ENCODE measurements at regions not wholly inside any gene's neighbourhood (a gene's known extent, or its start where the extent isn't known, plus 50 kb on each side); places are given as distances from the start of the nearest gene placed in this dataset.

DNA sequence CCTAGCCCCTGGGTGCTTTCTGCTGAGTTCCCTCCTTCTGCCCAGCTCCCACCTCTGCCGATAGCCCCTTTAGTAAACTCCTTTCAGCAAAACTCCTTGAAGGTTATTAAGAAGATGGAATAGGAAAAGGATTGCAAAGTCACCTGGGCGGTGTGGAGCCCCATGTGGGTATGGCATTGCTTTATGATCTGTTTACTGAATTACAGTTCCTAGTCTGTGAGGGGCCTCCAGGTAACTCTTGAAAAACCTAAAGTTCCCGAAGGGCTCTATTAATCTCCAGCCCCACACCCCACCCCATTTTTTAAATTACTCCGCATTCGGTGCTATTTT lies 116.9 kb upstream of the UXS1 start:
- Mint-ChIP-seq H3K27me3 (ENCODE audit: low read depth) (no peaks in the 10 kb centered on the region), H3K27ac (no peak overlapping the region), H3K4me1 (0 out of 2 replicates have a peak, but pooled peaks cover 5% of the 10 kb centered on the region), H3K9me3 (no peaks in the 10 kb centered on the region), H3K36me3 (no peaks in the 10 kb centered on the region), H3K4me3 (no peak overlapping the region)
- CTCF ChIA-PET = interaction anchor here (0.6 kb wide), 1 partner anchor 213 kb away, joined by 3 read pairs; no protein-coding TSS in a partner anchor
- no peak for TF ChIP-seq ESRRA (CRISPR knock-in tag; IDR thresholded peaks at IDR 0.05; ENCODE audit: borderline replicate concordance)
- POLR2A ChIA-PET = no interaction called here
- no peak for ATAC-seq
- DNase-seq (ENCODE audit: low spot score) = no peak

DNA sequence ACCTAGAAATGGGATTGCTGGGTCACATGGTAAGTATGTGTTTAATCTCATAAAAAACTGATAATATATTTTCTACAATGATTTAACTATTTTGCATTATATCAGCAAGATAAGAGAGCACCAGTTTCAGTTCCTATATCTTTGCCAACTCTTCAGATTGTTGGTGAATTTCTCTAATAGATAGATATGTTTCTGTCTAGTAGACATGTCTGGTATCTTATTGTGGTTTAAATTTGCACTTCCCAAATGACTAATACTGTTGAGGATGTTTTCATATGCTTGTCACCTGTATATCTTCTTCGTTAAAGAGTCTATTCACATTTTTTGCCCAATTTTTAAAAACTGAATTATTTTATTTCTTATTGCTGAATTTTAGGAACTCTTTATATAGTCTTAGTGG lies 113.8 kb upstream of the UXS1 start:
- TF ChIP-seq ZNF121 (CRISPR knock-in tag; IDR thresholded peaks at IDR 0.05) (no peak), ZNF138 (CRISPR knock-in tag; conservative IDR thresholded peaks at IDR 0.05) (no peak), IRF2 (CRISPR knock-in tag; IDR thresholded peaks at IDR 0.05; ENCODE audit: borderline replicate concordance, low read depth) (no peak), TP53 (CRISPR knock-in tag; IDR thresholded peaks at IDR 0.05) (no peak), ZNF423 (CRISPR knock-in tag; IDR thresholded peaks at IDR 0.05) (no peak), KAT7 (CRISPR knock-in tag; IDR thresholded peaks at IDR 0.05; ENCODE audit: borderline replicate concordance) (no peak), NFE2L1 (CRISPR knock-in tag; IDR thresholded peaks at IDR 0.05) (no peak), FOXJ3 (CRISPR knock-in tag; IDR thresholded peaks at IDR 0.05; ENCODE audit: borderline replicate concordance) (no peak), GRHL2 (CRISPR knock-in tag; IDR thresholded peaks at IDR 0.05; ENCODE audit: insufficient replicate concordance, severe bottlenecking) (no peak), ZNF416 (CRISPR knock-in tag; IDR thresholded peaks at IDR 0.05) (no peak), ETV6 (CRISPR knock-in tag; IDR thresholded peaks at IDR 0.05) (no peak)
- TF ChIP-seq, protein P1, sequence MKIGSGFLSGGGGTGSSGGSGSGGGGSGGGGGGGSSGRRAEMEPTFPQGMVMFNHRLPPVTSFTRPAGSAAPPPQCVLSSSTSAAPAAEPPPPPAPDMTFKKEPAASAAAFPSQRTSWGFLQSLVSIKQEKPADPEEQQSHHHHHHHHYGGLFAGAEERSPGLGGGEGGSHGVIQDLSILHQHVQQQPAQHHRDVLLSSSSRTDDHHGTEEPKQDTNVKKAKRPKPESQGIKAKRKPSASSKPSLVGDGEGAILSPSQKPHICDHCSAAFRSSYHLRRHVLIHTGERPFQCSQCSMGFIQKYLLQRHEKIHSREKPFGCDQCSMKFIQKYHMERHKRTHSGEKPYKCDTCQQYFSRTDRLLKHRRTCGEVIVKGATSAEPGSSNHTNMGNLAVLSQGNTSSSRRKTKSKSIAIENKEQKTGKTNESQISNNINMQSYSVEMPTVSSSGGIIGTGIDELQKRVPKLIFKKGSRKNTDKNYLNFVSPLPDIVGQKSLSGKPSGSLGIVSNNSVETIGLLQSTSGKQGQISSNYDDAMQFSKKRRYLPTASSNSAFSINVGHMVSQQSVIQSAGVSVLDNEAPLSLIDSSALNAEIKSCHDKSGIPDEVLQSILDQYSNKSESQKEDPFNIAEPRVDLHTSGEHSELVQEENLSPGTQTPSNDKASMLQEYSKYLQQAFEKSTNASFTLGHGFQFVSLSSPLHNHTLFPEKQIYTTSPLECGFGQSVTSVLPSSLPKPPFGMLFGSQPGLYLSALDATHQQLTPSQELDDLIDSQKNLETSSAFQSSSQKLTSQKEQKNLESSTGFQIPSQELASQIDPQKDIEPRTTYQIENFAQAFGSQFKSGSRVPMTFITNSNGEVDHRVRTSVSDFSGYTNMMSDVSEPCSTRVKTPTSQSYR (CRISPR knock-in tag; IDR thresholded peaks at IDR 0.05) = no peak
- TF ChIP-seq, protein P2, sequence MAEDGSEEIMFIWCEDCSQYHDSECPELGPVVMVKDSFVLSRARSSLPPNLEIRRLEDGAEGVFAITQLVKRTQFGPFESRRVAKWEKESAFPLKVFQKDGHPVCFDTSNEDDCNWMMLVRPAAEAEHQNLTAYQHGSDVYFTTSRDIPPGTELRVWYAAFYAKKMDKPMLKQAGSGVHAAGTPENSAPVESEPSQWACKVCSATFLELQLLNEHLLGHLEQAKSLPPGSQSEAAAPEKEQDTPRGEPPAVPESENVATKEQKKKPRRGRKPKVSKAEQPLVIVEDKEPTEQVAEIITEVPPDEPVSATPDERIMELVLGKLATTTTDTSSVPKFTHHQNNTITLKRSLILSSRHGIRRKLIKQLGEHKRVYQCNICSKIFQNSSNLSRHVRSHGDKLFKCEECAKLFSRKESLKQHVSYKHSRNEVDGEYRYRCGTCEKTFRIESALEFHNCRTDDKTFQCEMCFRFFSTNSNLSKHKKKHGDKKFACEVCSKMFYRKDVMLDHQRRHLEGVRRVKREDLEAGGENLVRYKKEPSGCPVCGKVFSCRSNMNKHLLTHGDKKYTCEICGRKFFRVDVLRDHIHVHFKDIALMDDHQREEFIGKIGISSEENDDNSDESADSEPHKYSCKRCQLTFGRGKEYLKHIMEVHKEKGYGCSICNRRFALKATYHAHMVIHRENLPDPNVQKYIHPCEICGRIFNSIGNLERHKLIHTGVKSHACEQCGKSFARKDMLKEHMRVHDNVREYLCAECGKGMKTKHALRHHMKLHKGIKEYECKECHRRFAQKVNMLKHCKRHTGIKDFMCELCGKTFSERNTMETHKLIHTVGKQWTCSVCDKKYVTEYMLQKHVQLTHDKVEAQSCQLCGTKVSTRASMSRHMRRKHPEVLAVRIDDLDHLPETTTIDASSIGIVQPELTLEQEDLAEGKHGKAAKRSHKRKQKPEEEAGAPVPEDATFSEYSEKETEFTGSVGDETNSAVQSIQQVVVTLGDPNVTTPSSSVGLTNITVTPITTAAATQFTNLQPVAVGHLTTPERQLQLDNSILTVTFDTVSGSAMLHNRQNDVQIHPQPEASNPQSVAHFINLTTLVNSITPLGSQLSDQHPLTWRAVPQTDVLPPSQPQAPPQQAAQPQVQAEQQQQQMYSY (CRISPR knock-in tag; IDR thresholded peaks at IDR 0.05) = no peak
- TF ChIP-seq, protein P3, sequence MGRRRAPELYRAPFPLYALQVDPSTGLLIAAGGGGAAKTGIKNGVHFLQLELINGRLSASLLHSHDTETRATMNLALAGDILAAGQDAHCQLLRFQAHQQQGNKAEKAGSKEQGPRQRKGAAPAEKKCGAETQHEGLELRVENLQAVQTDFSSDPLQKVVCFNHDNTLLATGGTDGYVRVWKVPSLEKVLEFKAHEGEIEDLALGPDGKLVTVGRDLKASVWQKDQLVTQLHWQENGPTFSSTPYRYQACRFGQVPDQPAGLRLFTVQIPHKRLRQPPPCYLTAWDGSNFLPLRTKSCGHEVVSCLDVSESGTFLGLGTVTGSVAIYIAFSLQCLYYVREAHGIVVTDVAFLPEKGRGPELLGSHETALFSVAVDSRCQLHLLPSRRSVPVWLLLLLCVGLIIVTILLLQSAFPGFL (CRISPR knock-in tag; IDR thresholded peaks at IDR 0.05; ENCODE audit: borderline replicate concordance) = no peak
- TF ChIP-seq, protein P4, sequence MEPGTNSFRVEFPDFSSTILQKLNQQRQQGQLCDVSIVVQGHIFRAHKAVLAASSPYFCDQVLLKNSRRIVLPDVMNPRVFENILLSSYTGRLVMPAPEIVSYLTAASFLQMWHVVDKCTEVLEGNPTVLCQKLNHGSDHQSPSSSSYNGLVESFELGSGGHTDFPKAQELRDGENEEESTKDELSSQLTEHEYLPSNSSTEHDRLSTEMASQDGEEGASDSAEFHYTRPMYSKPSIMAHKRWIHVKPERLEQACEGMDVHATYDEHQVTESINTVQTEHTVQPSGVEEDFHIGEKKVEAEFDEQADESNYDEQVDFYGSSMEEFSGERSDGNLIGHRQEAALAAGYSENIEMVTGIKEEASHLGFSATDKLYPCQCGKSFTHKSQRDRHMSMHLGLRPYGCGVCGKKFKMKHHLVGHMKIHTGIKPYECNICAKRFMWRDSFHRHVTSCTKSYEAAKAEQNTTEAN (CRISPR knock-in tag; IDR thresholded peaks at IDR 0.05) = no peak
- no peaks in the 10 kb centered on the region for H3K36me3 Mint-ChIP-seq
- POLR2A ChIA-PET = no interaction called here

More for the DNA sequence above, 113.8 kb upstream of the UXS1 start:
- CTCF ChIA-PET = no interaction called here
- DNase-seq (ENCODE audit: low spot score) (no peak), ATAC-seq (no peak)
- 0 out of 2 replicates have a peak, but pooled peaks cover 5% of the 10 kb centered on the region for H3K4me1 Mint-ChIP-seq
- no peaks in the 10 kb centered on the region for H3K9me3 Mint-ChIP-seq
- no peak overlapping the region for H3K4me3 Mint-ChIP-seq
- H3K27ac Mint-ChIP-seq = no peak overlapping the region
- H3K27me3 Mint-ChIP-seq (ENCODE audit: low read depth) = no peaks in the 10 kb centered on the region
